B cell (primary cell): ENCODE measurements at regions not wholly inside any gene's neighbourhood (a gene's known extent, or its start where the extent isn't known, plus 50 kb on each side); places are given as distances from the start of the nearest gene placed in this dataset.

Experiments
- ATAC-seq: fragments of 200-7000 bp; cut with Tn5 transposase; one replicate; pipeline ENCODE4 v1.10.0; 2021; ENCODE audit warnings: low read depth, mild to moderate bottlenecking, moderate number of reproducible peaks, moderate library complexity
- CTCF ChIA-PET: fragments of 350-600 bp; sonication (Branson Sonifier 250); formaldehyde crosslinking; loops from one replicate; lab custom pipeline; 2021; ENCODE audit warnings: antibody characterized with exemption, inconsistent platforms; lab: Charles Lee
- POLR2A ChIA-PET: fragments of 350-600 bp; sonication (Branson Sonifier 250); formaldehyde crosslinking; loops from one replicate; lab custom pipeline; 2021; ENCODE audit warnings: antibody characterized with exemption; lab: Charles Lee
- DNase-seq: peaks from one replicate; pipeline ENCODE4 v3.0.0; 2013
- H2AFZ ChIP-seq: 2 replicates; pipeline ENCODE4 v1.6.1; 2012; ENCODE audit warnings: mild to moderate bottlenecking, low read depth, low read length; ENCODE audit not compliant: insufficient read depth, poor library complexity, severe bottlenecking
- H3K27ac ChIP-seq, 2 donors: 1 replicate in 1 of 2; 2 replicates in 1 of 2; pipeline ENCODE4 v1.5.1; 2012 to 2013; ENCODE audit warnings: low read length in 2 of 2, mild to moderate bottlenecking in 2 of 2, moderate library complexity in 1 of 2
- H3K27me3 ChIP-seq, 4 experiments: fragments of 200-600 bp in 1 of 4; sonication (generic) in 1 of 4; replicated peaks in 1 of 4; 1 replicate in 2 of 4; 2 replicates in 2 of 4; pipeline versions ENCODE4 v1.6.1 to v1.7.0; 2013 to 2016; ENCODE audit warnings: low read length in 3 of 4, mild to moderate bottlenecking in 2 of 4, mixed read lengths in 1 of 4, moderate library complexity in 1 of 4; ENCODE audit not compliant: insufficient read depth in 4 of 4, control insufficient read depth in 3 of 4; ENCODE audit errors: control extremely low read depth in 1 of 4
- H3K36me3 ChIP-seq, 2 experiments: replicated peaks in 1 of 2; 1 replicate in 1 of 2; 2 replicates in 1 of 2; pipeline versions ENCODE4 v1.6.1 to v1.7.1; 2013; ENCODE audit warnings: low read length in 1 of 2; ENCODE audit not compliant: insufficient read depth in 2 of 2, control insufficient read depth in 1 of 2; ENCODE audit errors: control extremely low read depth in 1 of 2, extremely low read depth in 1 of 2
- H3K4me1 ChIP-seq, 2 donors: fragments of 200-600 bp in 1 of 2; sonication (generic) in 1 of 2; 1 replicate in 1 of 2; 2 replicates in 1 of 2; pipeline versions ENCODE4 v1.5.1 to v1.6.1; 2013 to 2017; ENCODE audit warnings: low read length in 2 of 2; ENCODE audit not compliant: control insufficient read depth in 2 of 2, insufficient read depth in 2 of 2
- H3K4me2 ChIP-seq: replicated peaks from 2 replicates; pipeline ENCODE3; 2012; ENCODE audit warnings: mild to moderate bottlenecking, low read depth, low read length; ENCODE audit not compliant: poor library complexity, severe bottlenecking
- H3K4me3 ChIP-seq, 5 experiments: fragments of 200-600 bp in 1 of 5; sonication (generic) in 1 of 5; 1 replicate in 3 of 5; 2 replicates in 2 of 5; pipeline versions ENCODE4 v1.5.1 to v1.7.0; 2011 to 2016; ENCODE audit warnings: low read length in 4 of 5, mild to moderate bottlenecking in 4 of 5, low read depth in 2 of 5, control low read depth in 1 of 5, moderate library complexity in 1 of 5; ENCODE audit not compliant: insufficient read depth in 1 of 5; ENCODE audit errors: control extremely low read depth in 1 of 5, extremely low read depth in 1 of 5
- H3K79me2 ChIP-seq: fragments of 200-600 bp; sonication (generic); one replicate; pipeline ENCODE4 v1.6.0; 2016; ENCODE audit warnings: low read length; ENCODE audit not compliant: control insufficient read depth, insufficient read depth
- H3K9ac ChIP-seq: fragments of 200-600 bp; sonication (generic); 2 replicates; pipeline ENCODE4 v1.6.1; 2017; ENCODE audit warnings: mild to moderate bottlenecking, low read length, moderate library complexity
- H3K9me3 ChIP-seq, 3 donors: one replicate each; pipeline versions ENCODE4 v1.6.1 to v1.7.1; 2013; ENCODE audit warnings: low read length in 2 of 3; ENCODE audit not compliant: control insufficient read depth in 2 of 3, insufficient read depth in 1 of 3; ENCODE audit errors: control extremely low read depth in 1 of 3
- H4K20me1 ChIP-seq: 2 replicates; pipeline ENCODE4 v1.6.0; 2012; ENCODE audit warnings: mild to moderate bottlenecking, low read length; ENCODE audit not compliant: insufficient read depth, control insufficient read depth, poor library complexity, severe bottlenecking
- H3K27ac Mint-ChIP-seq: one replicate; pipeline ENCODE4 v1.8.0; 2021; ENCODE audit warnings: mixed read lengths
- H3K27me3 Mint-ChIP-seq: one replicate; pipeline ENCODE4 v1.8.0; 2021; ENCODE audit warnings: mixed read lengths
- H3K4me1 Mint-ChIP-seq: one replicate; pipeline ENCODE4 v1.8.0; 2021; ENCODE audit warnings: mixed read lengths
- H3K4me3 Mint-ChIP-seq: one replicate; pipeline ENCODE4 v1.8.0; 2021; ENCODE audit warnings: mixed read lengths
- H3K9me3 Mint-ChIP-seq: one replicate; pipeline ENCODE4 v1.8.0; 2022; ENCODE audit warnings: mixed read lengths; ENCODE audit not compliant: insufficient read depth
- CTCF ChIP-seq: fragments of 200-600 bp; IDR thresholded peaks from one replicate; pipeline ENCODE4 v1.8.0; 2022; ENCODE audit warnings: antibody characterized with exemption, mild to moderate bottlenecking
- EZH2 ChIP-seq: IDR thresholded peaks from 2 replicates; pipeline ENCODE4 v1.6.1; 2012; ENCODE audit warnings: borderline replicate concordance, low read depth, mild to moderate bottlenecking, moderate library complexity, low read length; ENCODE audit not compliant: insufficient read depth, poor library complexity, severe bottlenecking
- WGBS: methylation state at CpG from one replicate; pipeline ENCODE4 v1.1.5; 2013; ENCODE audit warnings: missing lambda C conversion rate; ENCODE audit not compliant: insufficient coverage; 5-methylcytosine and 5-hydroxymethylcytosine counted together
- intact Hi-C: fragments of 100-400 bp; cut with micrococcal nuclease; formaldehyde crosslinking; loops from one replicate; pipeline ENCODE4 v1.10.0; 2022

DNA sequence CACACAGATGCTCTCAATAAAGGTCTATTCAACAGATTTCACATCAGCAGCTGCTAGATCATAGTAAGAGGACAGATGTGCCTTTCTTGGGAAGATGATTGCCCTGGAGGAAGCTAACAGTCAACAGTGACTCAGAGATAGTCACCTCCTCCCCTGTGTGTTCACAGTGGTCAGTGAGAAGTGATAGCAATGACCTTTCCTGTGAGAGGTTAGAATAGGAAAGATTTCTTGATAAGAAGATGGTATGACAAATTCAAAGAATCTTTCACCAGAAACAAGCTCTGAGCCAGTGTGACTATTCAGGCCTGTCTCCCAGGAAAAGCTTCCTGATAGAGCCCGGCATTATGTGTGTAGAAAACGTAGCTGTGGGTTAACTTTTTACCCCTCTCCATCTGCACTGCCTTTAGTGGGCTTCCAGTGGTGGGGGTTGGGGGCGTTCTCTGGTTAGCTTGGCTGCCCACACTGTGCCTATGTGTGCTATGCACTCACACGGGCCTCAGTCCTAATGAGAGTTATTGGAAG, 66.4 kb upstream of the ARHGAP5 start:
- no peak overlapping the region for H3K27ac Mint-ChIP-seq
- DNase-seq = no peak
- H3K9me3 Mint-ChIP-seq = no peaks in the 10 kb centered on the region
- no peak overlapping the region for H3K27ac ChIP-seq
- H2AFZ ChIP-seq = no peak overlapping the region
- peaks cover 10% of the 10 kb centered on the region for H3K4me1 Mint-ChIP-seq
- H4K20me1 ChIP-seq = no peaks in the 10 kb centered on the region
- no peak for ATAC-seq
- H3K4me1 ChIP-seq = peaks cover 3 to 7% of the 10 kb centered on the region in 2 donors
- TF ChIP-seq CTCF (no peak), EZH2 (no peak)
- intact Hi-C loops = no loop called here
- peaks cover 13% of the 10 kb centered on the region for H3K27me3 Mint-ChIP-seq
- H3K4me2 ChIP-seq = no peak overlapping the region
- no peaks in the 10 kb centered on the region for H3K36me3 ChIP-seq
- 89% methylated on average over 3 of the region's 4 CpGs for WGBS
- H3K4me3 Mint-ChIP-seq = no peak overlapping the region
- ChIA-PET CTCF (interaction anchor here (1.4 kb wide), 1 partner anchor 13 kb away, joined by 3 read pairs; no protein-coding TSS in a partner anchor), POLR2A (no interaction called here)
- no peaks in the 10 kb centered on the region for H3K9me3 ChIP-seq
- no peaks in the 10 kb centered on the region for H3K79me2 ChIP-seq
- no peaks in the 10 kb centered on the region for H3K27me3 ChIP-seq
- H3K4me3 ChIP-seq = no peak overlapping the region
- H3K9ac ChIP-seq = no peak overlapping the region

DNA sequence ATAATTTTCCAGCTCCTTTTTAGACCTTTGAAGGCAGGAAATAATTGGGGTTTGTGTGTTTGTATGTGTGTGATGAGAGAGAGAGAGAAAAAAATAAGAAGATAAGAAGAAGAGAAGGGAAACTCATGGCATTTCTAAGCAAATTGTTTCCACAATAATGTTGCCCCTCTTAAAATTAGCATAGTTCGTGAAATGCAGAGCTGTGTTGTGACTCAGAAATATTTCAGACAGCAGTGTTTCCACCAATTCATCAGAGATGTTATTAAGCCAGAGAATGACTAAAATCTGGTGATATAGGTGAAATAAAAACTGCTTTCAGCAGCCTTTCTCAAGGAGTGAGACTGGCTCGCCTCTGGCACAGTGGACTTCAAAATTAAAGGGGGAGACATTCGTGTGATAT, 65.9 kb upstream of the ARHGAP5 start:
- intact Hi-C loops = no loop called here
- Histone ChIP-seq H3K36me3 (no peaks in the 10 kb centered on the region), H4K20me1 (no peaks in the 10 kb centered on the region), H3K79me2 (no peaks in the 10 kb centered on the region), H3K27ac (no peak overlapping the region), H3K9ac (no peak overlapping the region), H2AFZ (no peak overlapping the region), H3K9me3 (no peaks in the 10 kb centered on the region), H3K4me2 (no peak overlapping the region), H3K4me1 (peaks cover 3 to 7% of the 10 kb centered on the region in 2 donors), H3K4me3 (no peak overlapping the region), H3K27me3 (no peaks in the 10 kb centered on the region)
- Mint-ChIP-seq H3K9me3 (no peaks in the 10 kb centered on the region), H3K27me3 (peaks cover 13% of the 10 kb centered on the region), H3K27ac (no peak overlapping the region), H3K4me3 (no peak overlapping the region), H3K4me1 (peaks cover 10% of the 10 kb centered on the region)
- no peak for TF ChIP-seq CTCF
- no peak for TF ChIP-seq EZH2
- CTCF ChIA-PET = interaction anchor here (1.4 kb wide), 1 partner anchor 12 kb away, joined by 3 read pairs; no protein-coding TSS in a partner anchor
- WGBS = 70% methylated on average over 2 of the region's 3 CpGs
- ATAC-seq (no peak), DNase-seq (no peak)
- POLR2A ChIA-PET = no interaction called here
